ENCODE measurements at regions not wholly inside any gene's neighbourhood (a gene's known extent, or its start where the extent isn't known, plus 50 kb on each side); places are given as distances from the start of the nearest gene placed in this dataset.

DNA sequence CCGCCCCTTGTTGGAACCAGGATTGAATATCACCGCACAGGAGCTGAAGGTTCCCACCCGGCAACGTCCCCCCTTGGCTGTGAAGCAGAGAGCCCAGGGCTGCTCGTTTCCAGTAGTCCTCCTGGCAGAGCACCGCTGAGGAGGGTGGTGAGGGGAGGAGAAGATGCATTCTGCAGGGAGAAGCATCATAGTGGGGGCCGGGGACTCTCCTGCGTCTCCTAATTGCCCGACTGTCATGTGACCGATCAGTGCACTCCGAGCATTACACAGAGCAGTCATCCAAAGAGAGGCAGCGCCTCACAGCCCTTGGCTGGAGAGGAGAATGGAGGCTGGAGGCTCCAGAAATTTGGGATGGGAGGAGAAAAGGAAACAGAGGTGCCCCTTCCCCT lies 85.0 kb upstream of the SEPTIN5 start:
- TF ChIP-seq, protein P1, sequence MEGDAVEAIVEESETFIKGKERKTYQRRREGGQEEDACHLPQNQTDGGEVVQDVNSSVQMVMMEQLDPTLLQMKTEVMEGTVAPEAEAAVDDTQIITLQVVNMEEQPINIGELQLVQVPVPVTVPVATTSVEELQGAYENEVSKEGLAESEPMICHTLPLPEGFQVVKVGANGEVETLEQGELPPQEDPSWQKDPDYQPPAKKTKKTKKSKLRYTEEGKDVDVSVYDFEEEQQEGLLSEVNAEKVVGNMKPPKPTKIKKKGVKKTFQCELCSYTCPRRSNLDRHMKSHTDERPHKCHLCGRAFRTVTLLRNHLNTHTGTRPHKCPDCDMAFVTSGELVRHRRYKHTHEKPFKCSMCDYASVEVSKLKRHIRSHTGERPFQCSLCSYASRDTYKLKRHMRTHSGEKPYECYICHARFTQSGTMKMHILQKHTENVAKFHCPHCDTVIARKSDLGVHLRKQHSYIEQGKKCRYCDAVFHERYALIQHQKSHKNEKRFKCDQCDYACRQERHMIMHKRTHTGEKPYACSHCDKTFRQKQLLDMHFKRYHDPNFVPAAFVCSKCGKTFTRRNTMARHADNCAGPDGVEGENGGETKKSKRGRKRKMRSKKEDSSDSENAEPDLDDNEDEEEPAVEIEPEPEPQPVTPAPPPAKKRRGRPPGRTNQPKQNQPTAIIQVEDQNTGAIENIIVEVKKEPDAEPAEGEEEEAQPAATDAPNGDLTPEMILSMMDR (IDR thresholded peaks at IDR 0.05; ENCODE audit: unreplicated experiment) = no peak
- no peaks in the 10 kb centered on the region for H3K4me1 Mint-ChIP-seq (ENCODE audit: unreplicated experiment)

DNA sequence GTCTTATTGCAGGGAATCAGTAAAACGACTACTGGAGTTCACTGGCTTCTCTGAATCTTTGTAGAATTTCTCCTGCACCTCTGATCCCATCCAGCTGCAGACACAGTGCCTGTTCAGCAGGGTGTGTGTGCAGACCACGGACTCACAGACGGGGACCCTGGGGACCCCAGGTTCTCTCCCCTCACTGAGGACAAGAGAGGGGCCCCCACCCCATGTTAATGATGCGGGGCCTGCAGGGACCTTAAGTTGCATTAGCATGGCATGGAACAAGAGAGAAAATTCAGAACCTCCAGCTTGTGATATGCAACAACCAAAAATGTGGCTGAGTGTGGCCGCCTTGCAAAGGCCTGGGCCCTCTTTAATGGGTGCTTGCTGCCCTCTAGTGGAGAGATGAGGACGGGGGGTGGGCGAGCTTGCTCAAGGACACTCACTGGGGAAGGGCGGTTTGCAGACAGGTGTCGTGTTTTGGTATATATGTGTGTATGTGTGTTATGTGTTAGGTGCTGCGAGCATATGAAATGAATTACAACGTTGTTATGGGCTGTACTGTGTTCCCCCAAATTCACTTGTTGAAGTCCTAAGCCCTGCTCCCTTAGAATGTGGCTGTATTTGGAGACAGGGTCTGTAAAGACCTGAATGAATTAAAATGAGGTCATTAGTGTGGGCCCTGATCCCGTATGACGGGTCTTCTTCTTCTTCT lies 84.4 kb upstream of the SEPTIN5 start:
- no peak overlapping the region for H3K4me3 Mint-ChIP-seq (ENCODE audit: unreplicated experiment)
- peaks cover 1% of the 10 kb centered on the region for H3K27me3 Mint-ChIP-seq (ENCODE audit: unreplicated experiment)
- peak; percentile 90 for DNase-seq (ENCODE audit: low spot score)
- H3K4me1 Mint-ChIP-seq (ENCODE audit: unreplicated experiment) = no peaks in the 10 kb centered on the region
- H3K36me3 Mint-ChIP-seq (ENCODE audit: low read depth, unreplicated experiment) = no peaks in the 10 kb centered on the region
- TF ChIP-seq, protein P1 (IDR thresholded peaks at IDR 0.05; ENCODE audit: unreplicated experiment) = peak; percentile 78
- H3K9me3 Mint-ChIP-seq (ENCODE audit: unreplicated experiment) = no peaks in the 10 kb centered on the region
- H3K27ac Mint-ChIP-seq (ENCODE audit: unreplicated experiment) = no peak overlapping the region

More for the DNA sequence above, 85.0 kb upstream of the SEPTIN5 start:
- Mint-ChIP-seq H3K9me3 (ENCODE audit: unreplicated experiment) (no peaks in the 10 kb centered on the region), H3K36me3 (ENCODE audit: low read depth, unreplicated experiment) (no peaks in the 10 kb centered on the region), H3K27ac (ENCODE audit: unreplicated experiment) (no peak overlapping the region), H3K27me3 (ENCODE audit: unreplicated experiment) (peaks cover 1% of the 10 kb centered on the region), H3K4me3 (ENCODE audit: unreplicated experiment) (no peak overlapping the region)
- no peak for DNase-seq (ENCODE audit: low spot score)

DNA sequence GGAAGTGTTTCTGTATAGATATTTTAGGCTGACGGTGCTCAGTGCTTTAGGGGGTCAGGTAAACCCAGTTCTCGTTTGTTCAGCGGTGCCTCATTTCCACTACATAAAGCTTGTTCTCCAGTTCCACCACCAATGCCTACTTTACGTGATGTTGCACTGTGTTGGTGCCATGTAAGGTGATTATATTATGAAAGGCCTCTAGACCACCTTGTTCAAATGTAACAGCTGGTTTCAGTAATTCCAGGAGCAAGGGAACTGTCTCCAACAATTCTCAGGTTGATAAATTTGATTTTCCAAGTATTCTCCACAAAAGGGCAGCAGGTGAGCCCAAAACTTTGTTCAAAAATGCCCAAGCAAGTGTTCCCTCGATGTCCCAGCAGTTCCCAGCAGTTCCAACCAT lies 83.7 kb upstream of the SEPTIN5 start:
- no peak overlapping the region for H3K4me3 Mint-ChIP-seq (ENCODE audit: unreplicated experiment)
- no peak overlapping the region for H3K27ac Mint-ChIP-seq (ENCODE audit: unreplicated experiment)
- peaks cover 1% of the 10 kb centered on the region for H3K27me3 Mint-ChIP-seq (ENCODE audit: unreplicated experiment)
- H3K36me3 Mint-ChIP-seq (ENCODE audit: low read depth, unreplicated experiment) = no peaks in the 10 kb centered on the region
- no peak for DNase-seq (ENCODE audit: low spot score)
- TF ChIP-seq, protein P1 (IDR thresholded peaks at IDR 0.05; ENCODE audit: unreplicated experiment) = no peak
- H3K4me1 Mint-ChIP-seq (ENCODE audit: unreplicated experiment) = no peaks in the 10 kb centered on the region
- no peaks in the 10 kb centered on the region for H3K9me3 Mint-ChIP-seq (ENCODE audit: unreplicated experiment)

DNA sequence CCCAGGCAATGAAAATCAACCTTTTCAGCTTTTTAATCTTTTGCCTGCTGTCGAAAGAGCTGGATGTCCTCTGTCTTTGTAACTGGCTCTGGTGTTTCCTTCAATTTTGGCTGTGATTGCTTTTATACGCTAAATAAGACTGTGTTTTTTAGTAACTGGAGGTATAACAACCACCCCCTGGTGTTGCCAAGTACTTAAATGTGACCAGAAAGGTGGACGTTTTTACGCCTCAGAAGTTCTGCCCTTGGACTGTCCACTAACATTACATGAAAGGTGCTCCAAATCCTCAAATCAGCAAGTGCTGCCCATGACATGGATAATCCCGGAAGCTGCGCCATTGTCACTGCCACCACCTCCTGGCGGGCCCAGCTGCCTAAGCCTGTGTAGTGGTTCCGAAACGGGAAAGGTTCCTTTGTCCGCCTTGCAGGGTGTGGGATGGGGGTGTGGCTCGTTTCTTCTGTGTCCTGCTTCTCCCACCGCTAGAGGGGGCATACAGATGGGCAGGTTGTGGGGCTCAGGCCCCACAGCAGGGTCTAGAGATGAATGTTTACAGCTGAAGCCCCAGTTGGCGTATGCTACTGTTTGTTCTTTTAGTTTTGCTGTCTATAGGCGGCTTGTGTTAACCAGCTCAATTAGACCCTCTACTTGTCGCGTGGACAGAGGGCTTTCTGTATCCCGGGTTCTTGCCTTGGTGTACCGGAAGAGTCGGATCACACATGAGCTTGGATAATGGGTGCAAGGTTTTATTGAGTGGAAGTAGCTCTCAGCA lies 82.2 kb upstream of the SEPTIN5 start:
- DNase-seq (ENCODE audit: low spot score) = peak; percentile 63
- Mint-ChIP-seq H3K36me3 (ENCODE audit: low read depth, unreplicated experiment) (no peaks in the 10 kb centered on the region), H3K4me3 (ENCODE audit: unreplicated experiment) (no peak overlapping the region), H3K9me3 (ENCODE audit: unreplicated experiment) (no peaks in the 10 kb centered on the region), H3K27me3 (ENCODE audit: unreplicated experiment) (peaks cover 1% of the 10 kb centered on the region), H3K27ac (ENCODE audit: unreplicated experiment) (no peak overlapping the region), H3K4me1 (ENCODE audit: unreplicated experiment) (no peaks in the 10 kb centered on the region)
- TF ChIP-seq, protein P1 (IDR thresholded peaks at IDR 0.05; ENCODE audit: unreplicated experiment) = peak; percentile 53

DNA sequence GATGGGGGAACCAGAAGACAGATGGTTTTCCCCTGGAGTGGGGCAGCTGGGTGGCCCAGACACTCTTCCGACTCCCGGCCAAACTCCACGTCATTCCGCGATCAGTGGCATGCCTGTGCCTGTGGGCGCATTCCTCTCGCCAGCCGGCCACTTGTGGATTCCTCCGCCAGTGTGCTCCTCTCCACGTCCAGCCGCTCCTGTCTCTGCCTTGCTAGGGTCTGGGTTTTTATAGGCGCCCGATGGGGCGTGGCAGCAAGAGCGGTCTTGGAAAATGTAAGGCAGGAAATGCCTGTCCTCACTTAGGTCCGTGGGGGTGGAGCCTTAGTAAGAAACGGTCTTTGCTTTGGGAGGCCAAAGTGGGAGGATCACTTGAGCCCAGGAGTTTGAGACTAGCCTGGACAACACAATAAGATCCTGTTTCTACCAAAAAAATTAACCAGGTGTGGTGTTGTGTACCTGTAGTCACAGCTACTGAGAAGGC lies 81.6 kb upstream of the SEPTIN5 start:
- H3K36me3 Mint-ChIP-seq (ENCODE audit: low read depth, unreplicated experiment) = no peaks in the 10 kb centered on the region

More for the DNA sequence above, 81.6 kb upstream of the SEPTIN5 start:
- TF ChIP-seq, protein P1 (IDR thresholded peaks at IDR 0.05; ENCODE audit: unreplicated experiment) = no peak
- no peak overlapping the region for H3K27ac Mint-ChIP-seq (ENCODE audit: unreplicated experiment)
- no peaks in the 10 kb centered on the region for H3K4me1 Mint-ChIP-seq (ENCODE audit: unreplicated experiment)
- H3K9me3 Mint-ChIP-seq (ENCODE audit: unreplicated experiment) = no peaks in the 10 kb centered on the region
- no peak for DNase-seq (ENCODE audit: low spot score)
- no peak overlapping the region for H3K4me3 Mint-ChIP-seq (ENCODE audit: unreplicated experiment)
- H3K27me3 Mint-ChIP-seq (ENCODE audit: unreplicated experiment) = peaks cover 1% of the 10 kb centered on the region
